MM.1S (cell line): ENCODE measurements at regions not wholly inside any gene's neighbourhood (a gene's known extent, or its start where the extent isn't known, plus 50 kb on each side); places are given as distances from the start of the nearest gene placed in this dataset.

ENCODE experiments used
- CTCF ChIP-seq: fragments of 300-600 bp; sonication (generic); IDR thresholded peaks from 2 replicates; pipeline ENCODE4 v1.5.1; 2016; ENCODE audit warnings: antibody characterized with exemption, low read length, mixed read lengths
- EZH2 ChIP-seq: fragments of 300-600 bp; sonication (generic); optimal IDR thresholded peaks from 2 replicates; pipeline ENCODE3; 2017; ENCODE audit warnings: low read depth, mild to moderate bottlenecking, antibody characterized with exemption, low read length, mixed read lengths

- TF ChIP-seq CTCF (no peak), EZH2 (no peak)
Measured at GRCh38 chr9:14530841-14531240, 162.4 kb downstream of the ZDHHC21 start.
